G401 (cell line): ENCODE measurements at regions not wholly inside any gene's neighbourhood (a gene's known extent, or its start where the extent isn't known, plus 50 kb on each side); places are given as distances from the start of the nearest gene placed in this dataset.
"Not testable (repeated sequence)": the region's sequence is repeated elsewhere in the genome, so short reads cannot be mapped to it uniquely, and the experiment has no call there.

Experiments used
- DNase-seq: peaks from one replicate; pipeline ENCODE4 v3.0.0-alpha.2; 2015; ENCODE audit warnings: low spot score
- in situ Hi-C: cut with HindIII; loops from 2 replicates; pipeline ENCODE4 v1.10.0; 2016; ENCODE audit warnings: low sequenced_read_pairs, mixed read lengths

DNA sequence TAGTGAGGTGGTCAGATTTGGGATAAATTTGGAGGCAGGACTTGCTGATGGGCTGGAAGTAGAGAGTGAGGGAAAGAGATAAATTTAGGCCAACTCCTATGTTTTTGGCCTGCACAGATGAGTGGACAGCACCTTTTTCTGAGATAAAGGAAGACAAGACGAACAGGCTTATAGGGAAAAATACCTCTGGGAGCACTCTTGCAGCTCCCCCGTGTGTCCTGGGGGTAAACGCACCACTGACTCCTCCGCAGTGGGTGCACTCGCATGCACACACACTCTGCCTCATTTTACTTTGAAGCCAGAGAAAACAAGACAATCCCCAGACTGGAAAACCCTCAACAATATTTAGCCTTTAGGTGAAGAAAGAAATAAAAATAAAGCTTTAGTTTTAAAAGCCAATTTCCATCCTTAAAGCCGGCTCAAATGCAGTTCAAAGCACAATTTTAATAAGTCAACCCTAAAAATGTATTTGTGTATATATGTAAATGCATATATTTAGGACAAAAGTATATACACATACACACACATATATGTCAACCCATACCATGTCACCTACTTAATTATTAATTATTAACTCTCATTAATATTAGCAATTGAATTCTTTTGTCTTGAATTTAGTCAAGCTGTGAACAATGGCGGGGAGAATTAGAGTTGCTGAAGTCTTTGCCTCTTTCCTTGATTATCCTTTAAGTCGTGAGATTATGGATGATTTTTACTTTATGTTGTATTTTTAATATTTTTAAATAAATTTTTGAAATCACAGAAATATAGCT lies 341.8 kb downstream of the ZNF326 start:
- no peak for DNase-seq
- in situ Hi-C loops: no loop called here

DNA sequence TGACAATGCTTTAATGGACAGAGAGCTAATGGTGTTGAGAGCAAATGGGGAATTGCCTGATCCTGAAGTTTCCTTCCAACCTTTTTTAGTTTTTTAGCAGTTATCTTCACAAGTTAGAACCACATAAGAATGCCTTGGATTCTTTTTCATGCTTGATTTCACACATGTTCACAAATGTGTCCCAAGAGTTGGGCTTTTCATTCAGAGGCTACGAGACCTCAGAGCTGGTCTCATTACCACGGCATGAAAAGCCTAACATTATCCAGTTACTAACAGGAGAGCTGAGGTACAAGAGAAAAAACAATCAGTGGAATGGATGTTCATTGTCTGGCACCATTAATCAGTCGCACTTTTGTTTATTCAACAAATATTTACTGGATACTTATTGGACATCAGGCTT lies 340.6 kb downstream of the ZNF326 start:
- no peak for DNase-seq
- in situ Hi-C loops: no loop called here

DNA sequence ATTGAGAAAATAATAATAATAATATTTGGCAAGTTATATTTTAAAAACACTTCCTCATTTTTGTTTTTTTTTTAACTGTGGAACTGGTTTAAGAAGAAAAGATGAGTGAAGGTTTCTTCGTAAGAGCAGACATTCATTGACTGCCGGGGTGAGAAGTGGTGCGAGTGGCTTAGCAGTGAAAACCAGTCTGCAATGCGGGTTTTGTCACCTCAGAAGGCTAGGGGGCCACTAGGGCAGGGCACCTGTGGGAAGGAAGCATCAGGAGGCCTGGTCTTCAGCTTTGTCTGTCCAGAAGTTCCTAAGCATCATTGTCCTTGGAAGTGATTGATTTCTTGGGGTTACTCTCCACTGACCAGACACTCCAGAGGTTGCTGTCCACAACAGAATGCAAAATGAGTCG lies 339.2 kb downstream of the ZNF326 start:
- DNase-seq: no peak
- in situ Hi-C loops: no loop called here

DNA sequence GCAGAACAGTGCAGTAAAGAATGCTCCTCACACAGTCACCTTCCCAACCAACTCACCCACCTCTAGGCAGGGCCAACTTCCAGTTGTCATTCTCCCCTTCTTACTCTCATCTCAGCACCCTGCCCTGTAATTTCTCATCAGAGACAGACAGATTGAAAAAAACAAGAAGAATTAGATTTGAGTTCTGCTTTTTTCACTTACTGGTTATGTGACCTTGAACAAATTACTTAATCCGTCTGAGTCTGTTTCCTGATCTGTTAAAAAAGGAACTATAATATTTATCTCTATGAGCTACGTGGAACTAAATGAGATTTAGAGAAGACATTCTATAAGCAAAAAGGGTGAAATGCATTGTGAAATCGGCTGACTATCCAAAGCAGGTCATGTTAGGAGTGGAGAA lies 330.3 kb downstream of the ZNF326 start:
- in situ Hi-C loops: no loop called here
- DNase-seq: no peak

DNA sequence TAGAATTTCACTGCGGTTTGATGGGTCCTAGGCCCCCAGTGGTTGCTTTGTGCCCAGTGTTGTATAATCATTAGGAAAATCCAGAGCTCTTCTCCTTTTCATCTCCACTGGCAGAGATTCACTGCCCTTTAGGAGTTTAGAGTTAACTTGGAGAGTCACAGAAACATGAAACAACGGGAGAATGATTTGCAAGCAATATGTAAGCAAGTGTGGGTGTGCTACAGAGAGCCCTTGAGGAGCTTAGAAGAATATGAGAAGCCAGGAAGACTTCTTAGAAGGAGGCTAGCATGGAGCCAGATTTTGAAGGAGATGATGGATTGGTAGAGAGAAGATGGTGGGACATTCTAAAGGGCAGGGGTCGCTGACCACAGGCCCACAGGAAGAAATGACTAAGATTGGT lies 327.3 kb downstream of the ZNF326 start:
- in situ Hi-C loops: no loop called here

DNA sequence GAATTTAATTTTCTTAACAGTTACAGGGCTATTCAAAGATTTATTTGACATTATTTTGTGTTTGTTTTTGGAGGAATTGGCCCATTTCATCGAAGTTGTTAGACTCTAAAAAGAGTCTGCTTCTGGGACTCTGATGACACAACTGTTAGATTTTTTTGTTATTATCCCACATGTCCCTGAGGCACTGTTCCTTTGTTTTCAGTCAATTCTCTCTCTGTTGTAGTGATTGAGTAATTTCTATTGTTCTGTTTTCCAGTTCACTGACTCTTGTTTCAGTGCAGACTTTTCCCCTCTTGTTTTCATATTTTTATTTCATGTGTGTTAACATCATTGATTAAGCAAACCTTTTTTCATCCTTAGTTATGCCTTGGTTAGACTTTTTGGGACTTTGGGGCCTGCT lies 325.0 kb downstream of the ZNF326 start:
- DNase-seq: no peak
- in situ Hi-C loops: no loop called here

More for the DNA sequence above, 327.3 kb downstream of the ZNF326 start:
- no peak for DNase-seq

DNA sequence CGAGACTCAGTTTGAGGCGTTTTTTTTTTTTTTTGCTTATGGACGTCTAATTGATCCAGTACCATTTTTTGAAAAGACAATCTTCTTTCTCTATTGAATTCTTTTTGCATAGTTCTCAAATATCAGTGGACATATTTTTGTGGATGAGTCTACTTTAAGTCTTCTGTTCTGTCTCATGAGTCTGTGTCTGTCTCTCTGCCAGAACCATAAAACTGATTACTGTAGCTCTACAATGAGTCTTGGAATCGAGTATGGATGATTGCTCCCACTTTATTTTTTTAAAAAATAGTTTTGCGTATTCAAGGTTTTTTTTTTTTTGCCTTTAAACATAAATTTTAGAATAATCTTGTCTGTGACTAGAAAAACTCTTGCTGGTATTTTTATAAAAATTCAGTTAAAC lies 323.5 kb downstream of the ZNF326 start:
- DNase-seq: no peak
- in situ Hi-C loops: no loop called here

DNA sequence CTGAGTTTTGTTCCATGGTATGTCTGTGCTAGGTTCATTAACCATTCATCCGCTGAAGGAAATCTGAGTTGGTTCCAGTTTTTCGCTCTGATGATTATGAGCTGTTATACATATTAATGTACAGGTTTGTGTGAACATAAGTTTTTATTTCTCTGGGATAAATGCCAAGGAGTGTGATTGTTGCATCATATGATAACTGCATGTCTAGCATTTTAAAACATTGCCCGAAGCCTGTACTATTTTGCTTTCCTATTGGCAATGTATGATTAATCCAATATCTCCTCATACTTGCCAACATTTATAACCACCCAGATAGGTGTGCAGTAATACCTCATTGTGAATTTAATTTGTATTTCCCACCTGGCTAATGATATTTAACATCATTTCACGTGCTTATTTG lies 322.7 kb downstream of the ZNF326 start:
- in situ Hi-C loops: no loop called here
- no peak for DNase-seq

DNA sequence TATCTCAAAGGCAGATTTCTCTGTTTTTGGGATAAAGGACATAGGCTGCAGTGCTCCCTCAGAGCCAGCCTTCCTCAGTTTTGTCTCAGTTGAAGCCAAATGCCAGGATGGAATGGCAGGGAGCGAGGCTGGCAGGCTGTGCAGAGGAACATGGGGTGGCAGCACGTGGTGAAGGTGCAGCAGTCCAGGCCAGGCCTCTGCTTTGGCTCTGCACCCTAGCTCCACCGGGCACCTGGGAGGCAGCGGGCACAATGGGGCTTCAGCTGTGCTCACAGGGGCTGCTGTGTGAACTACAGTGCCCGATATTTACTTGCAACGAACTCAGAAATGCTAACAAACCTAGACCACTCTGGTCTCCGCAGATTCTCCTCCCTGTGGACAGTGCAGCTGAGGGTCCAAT lies 319.6 kb downstream of the ZNF326 start:
- no peak for DNase-seq
- in situ Hi-C loops: no loop called here

DNA sequence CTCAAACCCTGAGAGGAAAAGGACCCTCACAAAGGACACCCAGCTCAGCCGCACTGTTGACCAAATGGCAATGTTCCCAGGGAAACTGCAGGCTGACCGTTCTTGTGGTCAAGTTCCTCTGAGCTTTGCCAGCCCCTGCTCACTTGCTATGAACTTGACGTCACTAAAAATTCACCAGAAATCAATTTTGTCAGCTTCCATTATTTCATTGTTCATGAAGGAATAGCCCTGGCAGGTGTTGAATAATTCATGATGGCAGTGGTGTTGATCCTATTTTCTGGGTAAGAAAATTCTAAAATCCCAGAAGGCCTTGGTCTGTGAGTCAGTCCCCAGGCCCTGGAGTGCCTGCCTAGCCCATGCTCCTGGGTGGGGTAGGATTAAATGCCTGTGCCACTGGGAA lies 318.9 kb downstream of the ZNF326 start:
- peak; percentile 7 for DNase-seq
- in situ Hi-C loops: no loop called here

DNA sequence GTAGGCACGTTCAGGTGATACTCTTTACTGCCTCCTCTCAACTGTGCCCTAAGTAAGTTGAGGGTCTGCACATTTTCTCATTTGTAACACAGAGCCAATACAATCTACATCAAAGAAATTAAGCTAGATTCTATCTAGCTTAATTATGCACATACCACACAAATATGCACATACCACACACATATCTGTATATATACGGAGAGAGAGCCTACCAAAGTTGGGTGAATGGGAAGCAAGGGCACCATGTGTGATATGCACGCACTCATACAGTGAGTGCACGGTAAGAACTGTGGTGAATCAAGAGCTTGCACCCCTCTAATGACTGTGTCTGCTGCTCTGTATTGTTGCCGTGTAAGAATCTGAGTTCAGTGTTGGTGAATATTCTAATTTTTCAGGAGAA lies 314.9 kb downstream of the ZNF326 start:
- in situ Hi-C loops: no loop called here
- no peak for DNase-seq

DNA sequence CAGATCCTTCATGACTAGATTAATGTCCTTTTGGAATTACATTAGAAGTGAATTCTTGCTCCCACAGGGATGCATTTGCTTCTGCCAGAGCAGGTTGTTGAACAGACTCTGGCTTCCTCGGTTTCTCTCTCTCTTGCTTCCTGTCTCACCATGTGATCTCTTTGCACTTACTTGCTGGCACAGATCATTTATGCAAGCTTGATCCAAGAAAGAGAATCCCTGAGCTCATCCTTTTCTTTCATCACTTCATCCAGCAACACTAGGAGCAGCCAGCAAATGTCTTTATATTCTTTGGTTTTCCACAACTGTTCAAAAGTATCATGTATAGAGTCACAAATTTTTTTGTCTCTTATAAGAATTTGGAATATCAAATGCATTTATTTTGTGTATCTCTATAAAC lies 313.5 kb downstream of the ZNF326 start:
- no peak for DNase-seq
- in situ Hi-C loops: no loop called here

DNA sequence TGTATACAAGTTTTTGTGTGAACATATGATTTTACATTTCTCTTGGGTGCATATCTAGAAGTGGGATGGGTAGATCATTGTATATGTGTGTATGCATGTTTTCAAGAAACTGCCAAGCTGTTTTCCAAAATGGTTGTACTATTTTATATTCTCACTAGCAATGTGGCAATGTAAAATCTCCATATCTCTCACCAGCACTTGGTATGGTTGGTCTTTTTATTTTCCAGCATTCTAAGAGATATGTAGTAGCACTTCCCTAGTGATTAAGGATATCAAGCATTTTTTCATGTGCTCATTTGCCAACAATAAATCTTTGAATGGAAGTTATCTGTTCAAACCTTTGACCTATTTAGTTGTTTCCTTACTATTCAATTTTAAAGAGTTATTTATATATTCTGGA lies 310.7 kb downstream of the ZNF326 start:
- in situ Hi-C loops: no loop called here
- DNase-seq: no peak

DNA sequence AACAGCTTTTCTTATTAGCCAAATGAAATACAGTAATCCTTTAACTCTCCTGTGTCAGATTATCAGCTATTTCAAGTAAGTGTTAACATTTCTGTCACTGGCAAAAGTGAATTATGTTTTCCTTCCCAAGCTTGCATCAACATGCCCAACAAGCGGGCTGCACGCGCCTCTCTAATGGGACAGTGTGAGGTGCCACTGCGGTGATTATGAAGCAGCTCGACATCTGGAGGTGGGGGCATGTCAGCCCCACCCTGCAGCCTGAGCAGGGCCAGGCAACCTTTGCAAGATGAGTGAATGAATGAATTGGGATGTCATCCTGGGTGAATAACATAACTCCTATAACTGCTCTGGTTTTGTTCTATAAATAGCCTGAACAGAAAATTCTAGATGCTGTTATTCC lies 301.4 kb downstream of the ZNF326 start:
- DNase-seq: no peak
- in situ Hi-C loops: no loop called here

DNA sequence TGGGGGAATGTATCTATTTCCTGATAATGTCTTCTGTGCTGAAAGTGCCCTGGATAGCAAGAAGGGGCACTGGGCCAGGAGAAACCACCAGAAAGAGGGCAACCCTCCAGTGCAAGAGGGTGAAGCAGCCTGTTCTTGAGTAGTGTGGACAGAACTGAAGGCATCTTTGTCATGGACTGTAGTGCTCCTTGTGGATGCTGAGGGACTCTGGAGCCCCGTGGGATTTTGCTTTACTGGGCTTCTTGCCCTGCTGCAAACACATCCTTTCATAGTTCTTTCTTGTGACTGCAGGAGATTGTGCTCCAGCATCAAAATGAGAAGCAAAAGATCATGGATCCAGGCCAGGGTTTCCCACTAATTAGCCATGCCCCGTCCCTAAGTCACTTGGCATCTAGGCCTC lies 300.6 kb downstream of the ZNF326 start:
- peak; percentile 10 for DNase-seq
- in situ Hi-C loops: no loop called here

DNA sequence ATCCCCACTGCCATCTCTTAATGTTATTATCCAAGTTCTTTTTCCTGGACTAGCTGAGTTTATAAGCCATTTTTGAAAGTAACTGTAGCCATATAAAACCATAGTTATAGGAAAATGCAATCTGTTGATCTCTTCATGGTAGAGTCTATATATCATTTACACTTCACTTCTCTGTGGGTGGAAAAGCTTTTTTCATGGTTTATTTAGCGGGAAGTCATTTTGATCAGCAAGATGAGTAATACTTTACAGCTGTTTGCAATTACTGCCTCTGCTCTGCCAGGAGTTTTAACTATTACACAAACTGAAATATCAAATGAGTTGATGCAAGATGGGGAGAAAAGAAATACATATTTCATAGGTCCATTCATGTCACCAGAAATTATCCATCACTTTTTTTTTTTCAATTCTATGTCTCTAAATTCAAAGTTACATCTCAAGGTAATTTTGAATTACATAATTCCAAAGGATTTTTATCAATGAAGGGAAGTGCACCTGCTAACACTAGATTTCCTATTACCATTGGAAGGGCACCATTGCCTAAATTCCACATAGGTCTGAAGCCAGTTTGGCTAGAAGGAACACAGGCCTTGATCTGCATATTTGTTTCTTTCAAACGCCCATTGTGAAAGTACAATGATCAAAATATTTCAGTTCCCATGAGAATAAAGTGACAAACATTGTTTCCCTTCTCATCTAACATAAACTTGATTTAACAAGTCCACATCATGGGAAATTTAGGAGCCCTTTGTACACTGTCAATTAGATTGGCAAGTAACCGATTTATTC lies 296.7 kb downstream of the ZNF326 start:
- no peak for DNase-seq
- in situ Hi-C loops: no loop called here

DNA sequence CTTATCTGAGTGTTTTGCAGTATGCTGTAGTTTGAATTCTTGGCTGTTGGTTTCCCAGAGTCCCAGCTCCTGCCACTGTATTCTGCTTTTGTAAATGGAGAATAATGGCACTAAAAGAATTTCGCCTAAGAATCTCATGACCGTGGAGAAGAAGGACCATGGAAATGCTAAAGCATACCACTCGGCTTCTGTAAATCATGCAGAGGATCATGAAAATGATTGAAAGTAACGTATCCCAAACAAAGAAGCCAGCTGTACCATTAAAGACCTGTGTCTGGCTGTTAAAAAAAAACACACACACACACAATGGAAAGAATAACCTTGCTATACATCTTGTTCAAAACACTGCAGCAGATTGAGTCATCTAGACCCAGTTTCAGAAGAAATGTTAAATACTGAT lies 287.9 kb downstream of the ZNF326 start:
- DNase-seq: no peak
- in situ Hi-C loops: no loop called here

DNA sequence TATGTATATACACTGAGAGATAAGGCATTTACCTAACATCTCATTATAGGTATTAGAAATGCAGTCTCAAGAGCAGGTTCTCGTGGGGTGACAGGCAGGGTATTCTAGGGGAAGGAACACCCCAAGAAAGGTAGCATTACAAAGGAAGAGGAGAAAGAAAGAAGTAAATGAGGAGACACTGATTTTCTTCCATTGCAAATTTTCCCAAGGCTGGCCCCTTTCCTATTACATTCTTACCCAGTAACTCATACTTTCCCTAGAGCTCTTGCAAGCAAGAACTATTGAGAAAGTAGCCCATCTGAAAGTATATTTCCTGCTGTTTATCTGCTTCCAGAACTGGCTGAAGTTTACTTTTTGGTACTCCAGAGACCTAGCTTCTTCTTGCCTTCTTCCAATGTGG lies 287.0 kb downstream of the ZNF326 start:
- DNase-seq, in situ Hi-C loops: not testable (repeated sequence)

DNA sequence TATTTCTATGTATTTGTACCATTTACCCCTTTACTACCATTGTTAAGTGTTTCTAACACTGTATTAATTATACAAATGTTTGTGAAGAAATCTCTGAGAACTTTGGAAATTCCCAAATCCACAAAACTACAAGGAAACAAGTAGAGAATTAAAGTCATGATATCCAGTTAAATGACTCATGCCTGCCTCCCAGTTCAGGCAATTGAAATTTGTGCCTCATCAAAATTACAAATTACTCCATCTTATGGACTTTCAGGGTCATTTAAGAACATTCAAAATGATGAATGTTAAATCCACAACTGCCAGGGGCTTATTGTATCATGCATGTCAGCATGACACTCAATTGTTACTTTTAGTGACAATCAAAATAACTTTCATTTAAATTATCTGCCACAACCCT lies 282.4 kb downstream of the ZNF326 start:
- in situ Hi-C loops: no loop called here
- DNase-seq: no peak

DNA sequence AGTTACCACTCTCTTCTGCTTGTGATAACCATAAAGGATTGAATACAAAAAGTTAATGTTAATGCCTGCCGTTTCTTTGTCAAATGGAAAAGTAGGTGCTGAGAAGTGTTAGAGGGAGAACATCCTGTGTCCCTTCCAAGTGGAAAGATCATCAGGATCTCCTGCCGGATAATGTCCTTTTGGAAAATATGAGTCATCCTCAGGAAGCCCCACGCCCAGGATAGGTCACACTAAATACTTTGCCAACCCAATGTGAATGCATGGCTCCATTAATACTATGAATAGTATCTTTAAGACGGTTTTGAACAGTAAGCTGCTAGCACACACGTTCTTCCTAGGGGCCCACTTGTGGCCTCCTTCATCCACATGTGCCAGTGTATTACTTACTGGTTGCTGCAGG lies 279.5 kb downstream of the ZNF326 start:
- in situ Hi-C loops: no loop called here
- DNase-seq: no peak

DNA sequence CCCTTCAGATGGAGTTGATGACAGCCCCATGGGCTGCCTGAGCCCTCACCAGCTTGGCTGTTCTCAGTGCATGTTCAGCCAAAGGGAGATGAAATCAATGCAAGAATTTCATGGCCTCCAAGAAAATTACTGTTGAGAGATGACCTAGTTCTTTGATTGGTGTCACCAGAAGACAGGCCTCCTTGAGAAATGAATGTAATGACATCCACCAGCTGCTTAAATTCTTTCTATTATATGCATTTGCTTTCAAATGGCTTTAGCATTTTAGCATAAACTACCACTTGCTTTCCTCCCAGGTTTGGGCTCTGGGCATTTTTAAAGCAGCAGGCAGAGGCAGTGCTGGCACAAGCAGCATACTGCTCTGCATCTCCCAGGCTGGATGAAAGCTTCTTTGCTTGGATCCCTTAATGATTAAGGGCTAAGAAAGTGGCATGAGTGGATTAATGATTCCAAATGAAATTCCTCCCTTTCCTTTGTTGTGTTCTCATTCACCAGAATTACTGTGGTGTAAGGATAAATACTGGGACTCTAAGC lies 278.4 kb downstream of the ZNF326 start:
- in situ Hi-C loops: no loop called here
- DNase-seq: peak; percentile 47
